Endothelial cell (in vitro differentiated cells): ENCODE measurements at regions not wholly inside any gene's neighbourhood (a gene's known extent, or its start where the extent isn't known, plus 50 kb on each side); places are given as distances from the start of the nearest gene placed in this dataset.

Source experiments
- DNase-seq: peaks from one replicate; pipeline ENCODE4 v3.0.0; 2021; ENCODE audit warnings: low spot score
- H3K27ac Mint-ChIP-seq: one replicate; pipeline ENCODE4 v1.8.0; 2021; ENCODE audit warnings: mixed read lengths, inconsistent platforms; ENCODE audit not compliant: unreplicated experiment
- H3K27me3 Mint-ChIP-seq: one replicate; pipeline ENCODE4 v1.8.0; 2021; ENCODE audit warnings: mild to moderate bottlenecking, moderate library complexity, mixed read lengths, inconsistent platforms; ENCODE audit not compliant: unreplicated experiment
- H3K36me3 Mint-ChIP-seq: one replicate; pipeline ENCODE4 v1.8.0; 2021; ENCODE audit warnings: mild to moderate bottlenecking, low read depth, mixed read lengths, inconsistent platforms; ENCODE audit not compliant: unreplicated experiment
- H3K4me1 Mint-ChIP-seq: one replicate; pipeline ENCODE4 v1.8.0; 2021; ENCODE audit warnings: mild to moderate bottlenecking, mixed read lengths, inconsistent platforms; ENCODE audit not compliant: unreplicated experiment
- H3K4me3 Mint-ChIP-seq: one replicate; pipeline ENCODE4 v1.8.0; 2021; ENCODE audit warnings: mild to moderate bottlenecking, mixed read lengths, inconsistent platforms; ENCODE audit not compliant: unreplicated experiment
- H3K9me3 Mint-ChIP-seq: one replicate; pipeline ENCODE4 v1.8.0; 2021; ENCODE audit warnings: mixed read lengths, inconsistent platforms; ENCODE audit not compliant: unreplicated experiment
- TF ChIP-seq, protein P1 (sequence below): fragments of 200-600 bp; sonication (generic); IDR thresholded peaks from one replicate; pipeline ENCODE4 v1.5.0; 2021; ENCODE audit warnings: antibody characterized with exemption; ENCODE audit not compliant: unreplicated experiment

DNA sequence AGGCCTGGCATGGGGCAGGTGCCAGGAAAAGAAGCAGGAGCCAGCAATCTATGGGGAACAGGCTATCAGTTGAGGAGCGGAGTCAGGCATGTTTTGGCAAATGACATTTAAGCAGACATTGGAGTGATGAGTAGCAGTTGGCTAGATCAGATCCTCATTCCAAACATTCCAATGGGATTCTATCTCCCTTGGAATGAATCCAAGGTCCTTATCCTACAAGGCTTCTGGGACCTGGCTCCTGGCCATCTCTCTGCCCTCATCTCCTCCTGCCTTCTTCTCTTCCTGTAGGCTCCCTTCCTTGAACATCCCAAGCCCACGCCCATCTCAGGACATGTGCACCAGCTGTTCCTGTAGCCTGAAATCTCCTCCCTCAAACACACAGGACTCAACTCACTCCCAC is 1074.5 kb downstream of the TBC1D22A start:
- Mint-ChIP-seq H3K4me1 (peaks cover 11% of the 10 kb centered on the region), H3K27ac (no peak overlapping the region), H3K27me3 (peaks cover 3% of the 10 kb centered on the region), H3K36me3 (no peaks in the 10 kb centered on the region), H3K4me3 (no peak overlapping the region), H3K9me3 (peaks cover 14% of the 10 kb centered on the region)
- TF ChIP-seq, protein P1, sequence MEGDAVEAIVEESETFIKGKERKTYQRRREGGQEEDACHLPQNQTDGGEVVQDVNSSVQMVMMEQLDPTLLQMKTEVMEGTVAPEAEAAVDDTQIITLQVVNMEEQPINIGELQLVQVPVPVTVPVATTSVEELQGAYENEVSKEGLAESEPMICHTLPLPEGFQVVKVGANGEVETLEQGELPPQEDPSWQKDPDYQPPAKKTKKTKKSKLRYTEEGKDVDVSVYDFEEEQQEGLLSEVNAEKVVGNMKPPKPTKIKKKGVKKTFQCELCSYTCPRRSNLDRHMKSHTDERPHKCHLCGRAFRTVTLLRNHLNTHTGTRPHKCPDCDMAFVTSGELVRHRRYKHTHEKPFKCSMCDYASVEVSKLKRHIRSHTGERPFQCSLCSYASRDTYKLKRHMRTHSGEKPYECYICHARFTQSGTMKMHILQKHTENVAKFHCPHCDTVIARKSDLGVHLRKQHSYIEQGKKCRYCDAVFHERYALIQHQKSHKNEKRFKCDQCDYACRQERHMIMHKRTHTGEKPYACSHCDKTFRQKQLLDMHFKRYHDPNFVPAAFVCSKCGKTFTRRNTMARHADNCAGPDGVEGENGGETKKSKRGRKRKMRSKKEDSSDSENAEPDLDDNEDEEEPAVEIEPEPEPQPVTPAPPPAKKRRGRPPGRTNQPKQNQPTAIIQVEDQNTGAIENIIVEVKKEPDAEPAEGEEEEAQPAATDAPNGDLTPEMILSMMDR = no peak
- DNase-seq = no peak

DNA sequence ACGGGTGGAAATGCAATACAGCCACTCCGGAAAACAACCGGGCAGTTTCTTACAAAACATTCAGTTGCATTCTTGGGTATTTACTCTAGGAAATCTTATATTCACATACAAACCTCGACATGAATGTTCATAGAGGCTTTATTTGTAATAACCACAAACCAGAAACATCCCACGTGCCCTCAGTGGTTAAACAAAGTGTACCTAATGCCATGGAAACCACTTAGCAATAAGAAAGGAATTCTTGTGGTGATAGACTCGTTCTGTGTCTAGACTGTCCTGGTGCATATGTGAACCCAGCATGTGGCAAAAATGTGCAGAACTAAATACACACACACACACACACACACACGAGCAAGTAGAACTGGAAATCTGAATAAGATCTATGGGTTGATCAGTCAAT is 1073.3 kb downstream of the TBC1D22A start:
- TF ChIP-seq, protein P1 = no peak
- H3K27ac Mint-ChIP-seq = no peak overlapping the region
- DNase-seq = no peak
- peaks cover 6% of the 10 kb centered on the region for H3K4me1 Mint-ChIP-seq
- H3K27me3 Mint-ChIP-seq = peaks cover 3% of the 10 kb centered on the region
- no peak overlapping the region for H3K4me3 Mint-ChIP-seq
- H3K9me3 Mint-ChIP-seq = peaks cover 14% of the 10 kb centered on the region
- no peaks in the 10 kb centered on the region for H3K36me3 Mint-ChIP-seq

DNA sequence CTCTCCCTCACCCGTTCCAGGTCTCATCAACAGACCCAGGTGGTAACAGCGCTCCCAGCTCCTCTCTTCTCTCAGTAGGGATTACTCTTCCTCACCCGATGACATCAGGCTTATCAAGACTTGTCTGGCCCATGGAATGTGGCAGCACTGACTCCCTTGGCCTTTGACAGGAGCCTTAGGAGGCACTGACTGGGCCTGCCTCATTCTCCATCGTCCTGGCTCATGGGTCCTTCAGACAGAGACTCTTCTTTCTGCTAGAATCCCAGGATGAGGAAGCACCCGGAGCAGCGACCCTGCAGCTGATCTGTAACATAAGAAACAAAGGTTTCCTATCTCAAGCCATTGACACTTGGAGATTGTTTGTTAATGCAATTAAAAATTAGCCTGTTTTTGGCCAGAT is 1063.6 kb downstream of the TBC1D22A start:
- peaks cover 20% of the 10 kb centered on the region for H3K9me3 Mint-ChIP-seq
- peaks cover 8% of the 10 kb centered on the region for H3K36me3 Mint-ChIP-seq
- H3K4me3 Mint-ChIP-seq = no peak overlapping the region
- no peak overlapping the region for H3K27ac Mint-ChIP-seq
- no peak for DNase-seq
- no peaks in the 10 kb centered on the region for H3K4me1 Mint-ChIP-seq
- TF ChIP-seq, protein P1 = no peak
- peaks cover 3% of the 10 kb centered on the region for H3K27me3 Mint-ChIP-seq

DNA sequence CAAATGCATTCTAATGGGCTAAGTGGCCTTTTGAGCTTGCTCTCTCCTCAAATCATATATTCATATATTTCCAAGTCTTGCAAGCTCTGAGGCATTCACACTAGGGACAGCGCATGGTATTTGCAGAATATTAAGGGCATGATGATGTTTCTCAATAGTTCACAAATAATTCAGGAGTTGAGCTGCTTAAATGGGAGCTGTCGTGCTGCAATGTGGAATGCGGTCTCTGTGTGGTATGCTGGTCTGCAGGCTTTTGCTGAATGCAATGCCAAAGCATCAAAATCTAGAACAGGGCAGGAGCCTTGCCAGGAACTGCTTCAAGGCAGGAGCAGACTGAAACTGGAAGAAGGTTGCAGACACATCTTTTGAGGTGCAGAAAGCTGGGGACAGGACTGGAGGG is 1060.0 kb downstream of the TBC1D22A start:
- peaks cover 1% of the 10 kb centered on the region for H3K27me3 Mint-ChIP-seq
- DNase-seq = no peak
- TF ChIP-seq, protein P1 = no peak
- H3K9me3 Mint-ChIP-seq = peaks cover 23% of the 10 kb centered on the region
- H3K4me1 Mint-ChIP-seq = no peaks in the 10 kb centered on the region
- H3K27ac Mint-ChIP-seq = no peak overlapping the region
- H3K4me3 Mint-ChIP-seq = no peak overlapping the region
- peaks cover 8% of the 10 kb centered on the region for H3K36me3 Mint-ChIP-seq

DNA sequence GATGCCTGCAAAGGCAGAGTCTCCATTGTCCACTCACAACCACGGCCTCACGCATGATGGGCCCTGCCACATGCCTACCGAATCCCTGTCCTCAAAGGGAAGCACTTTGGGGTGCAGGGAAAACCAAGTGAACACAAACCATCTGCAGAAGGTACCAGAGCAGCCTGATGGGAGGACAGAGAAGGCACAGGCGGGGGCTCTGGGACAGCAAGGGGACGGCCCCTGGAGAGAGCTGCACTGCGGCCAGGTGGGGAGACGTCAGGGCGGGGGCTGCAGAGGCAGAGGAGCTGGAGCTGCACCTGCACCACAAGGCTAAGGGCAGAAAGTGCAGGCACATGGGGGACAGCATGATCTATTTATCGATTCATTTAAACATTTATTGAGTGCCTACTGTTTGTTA is 1056.0 kb downstream of the TBC1D22A start:
- DNase-seq = no peak
- H3K27me3 Mint-ChIP-seq = peaks cover 2% of the 10 kb centered on the region
- H3K4me1 Mint-ChIP-seq = no peaks in the 10 kb centered on the region
- no peak overlapping the region for H3K4me3 Mint-ChIP-seq
- H3K27ac Mint-ChIP-seq = no peak overlapping the region
- TF ChIP-seq, protein P1 = no peak
- peaks cover 25% of the 10 kb centered on the region for H3K9me3 Mint-ChIP-seq
- peaks cover 8% of the 10 kb centered on the region for H3K36me3 Mint-ChIP-seq
